ENCODE measurements at regions not wholly inside any gene's neighbourhood (a gene's known extent, or its start where the extent isn't known, plus 50 kb on each side); places are given as distances from the start of the nearest gene placed in this dataset.

DNA sequence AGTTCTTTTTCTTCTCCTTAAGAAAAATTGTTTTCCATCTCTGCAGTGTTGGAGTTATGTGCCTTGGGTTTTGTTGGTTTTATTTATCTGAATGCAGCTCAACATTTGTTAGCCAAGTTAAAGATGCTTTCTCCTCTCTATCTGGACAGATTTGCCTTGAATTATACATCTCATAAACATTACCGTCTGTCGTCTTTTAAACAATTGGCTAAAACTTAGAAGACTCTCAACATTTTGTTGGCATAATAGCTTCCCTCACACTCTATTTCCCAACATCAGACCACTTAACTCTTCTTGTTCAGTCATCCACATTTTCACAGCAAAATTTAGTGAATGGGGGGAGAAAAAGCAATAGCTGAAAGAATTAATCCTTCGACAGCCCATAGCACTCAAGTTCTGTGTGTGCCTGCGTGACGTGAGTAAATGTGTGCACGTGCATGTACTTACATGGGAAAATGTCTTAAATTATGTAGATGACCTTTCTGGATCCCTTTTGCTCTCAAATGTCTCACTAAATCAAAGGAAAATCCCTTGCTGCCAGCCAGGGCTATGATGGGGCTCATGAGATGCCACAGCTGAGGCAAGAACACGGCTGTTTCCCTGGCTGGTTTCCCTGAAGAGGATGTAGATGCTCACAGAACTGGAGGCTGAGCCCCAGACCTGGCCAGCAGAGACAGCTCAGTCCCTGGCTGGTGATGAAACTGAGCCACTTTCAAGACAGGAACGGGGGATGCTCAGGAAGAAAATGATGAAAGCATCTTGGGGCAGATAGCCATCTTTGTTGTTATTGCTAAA, 382.2 kb downstream of the FBXW7 start:
- TF ChIP-seq, protein P1, sequence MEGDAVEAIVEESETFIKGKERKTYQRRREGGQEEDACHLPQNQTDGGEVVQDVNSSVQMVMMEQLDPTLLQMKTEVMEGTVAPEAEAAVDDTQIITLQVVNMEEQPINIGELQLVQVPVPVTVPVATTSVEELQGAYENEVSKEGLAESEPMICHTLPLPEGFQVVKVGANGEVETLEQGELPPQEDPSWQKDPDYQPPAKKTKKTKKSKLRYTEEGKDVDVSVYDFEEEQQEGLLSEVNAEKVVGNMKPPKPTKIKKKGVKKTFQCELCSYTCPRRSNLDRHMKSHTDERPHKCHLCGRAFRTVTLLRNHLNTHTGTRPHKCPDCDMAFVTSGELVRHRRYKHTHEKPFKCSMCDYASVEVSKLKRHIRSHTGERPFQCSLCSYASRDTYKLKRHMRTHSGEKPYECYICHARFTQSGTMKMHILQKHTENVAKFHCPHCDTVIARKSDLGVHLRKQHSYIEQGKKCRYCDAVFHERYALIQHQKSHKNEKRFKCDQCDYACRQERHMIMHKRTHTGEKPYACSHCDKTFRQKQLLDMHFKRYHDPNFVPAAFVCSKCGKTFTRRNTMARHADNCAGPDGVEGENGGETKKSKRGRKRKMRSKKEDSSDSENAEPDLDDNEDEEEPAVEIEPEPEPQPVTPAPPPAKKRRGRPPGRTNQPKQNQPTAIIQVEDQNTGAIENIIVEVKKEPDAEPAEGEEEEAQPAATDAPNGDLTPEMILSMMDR (IDR thresholded peaks at IDR 0.05) = no peak
- TF ChIP-seq POLR2A (IDR thresholded peaks at IDR 0.05) = no peak

Data from esophagus squamous epithelium (tissue), 4 donors.